ENCODE measurements at regions not wholly inside any gene's neighbourhood (a gene's known extent, or its start where the extent isn't known, plus 50 kb on each side); places are given as distances from the start of the nearest gene placed in this dataset.

DNA sequence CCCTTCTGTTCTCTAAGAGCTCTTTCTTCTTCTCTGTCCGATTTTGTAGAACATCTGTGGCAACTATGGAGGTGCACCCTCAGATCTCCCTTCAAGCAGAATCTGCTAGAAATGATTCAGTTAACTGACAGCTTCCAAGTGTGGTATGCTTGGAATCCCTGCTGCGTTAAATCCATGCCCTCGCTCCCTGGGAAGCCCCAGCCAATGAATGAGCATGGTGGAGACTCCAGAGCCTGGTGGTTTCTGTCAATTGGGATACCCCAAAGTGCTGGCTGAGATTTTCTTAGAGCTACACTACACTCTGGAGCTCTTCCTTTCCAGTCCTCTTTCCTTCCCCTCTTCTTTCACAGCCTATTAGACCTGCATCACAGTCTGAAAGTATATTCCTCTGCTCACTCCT is 116.3 kb upstream of the C1orf21 start:
- H3K27ac Mint-ChIP-seq: no peak overlapping the region
- intact Hi-C loops (cut with micrococcal nuclease): no loop called here
- DNase-seq (ENCODE audit: low spot score): no peak
- H3K36me3 Mint-ChIP-seq (ENCODE audit: low read depth): no peaks in the 10 kb centered on the region
- no peaks in the 10 kb centered on the region for H3K9me3 Mint-ChIP-seq
- peaks cover 10% of the 10 kb centered on the region for H3K27me3 Mint-ChIP-seq (ENCODE audit: insufficient read depth)
- no peaks in the 10 kb centered on the region for H3K4me1 Mint-ChIP-seq (ENCODE audit: low read depth)
- H3K4me3 Mint-ChIP-seq: no peak overlapping the region

DNA sequence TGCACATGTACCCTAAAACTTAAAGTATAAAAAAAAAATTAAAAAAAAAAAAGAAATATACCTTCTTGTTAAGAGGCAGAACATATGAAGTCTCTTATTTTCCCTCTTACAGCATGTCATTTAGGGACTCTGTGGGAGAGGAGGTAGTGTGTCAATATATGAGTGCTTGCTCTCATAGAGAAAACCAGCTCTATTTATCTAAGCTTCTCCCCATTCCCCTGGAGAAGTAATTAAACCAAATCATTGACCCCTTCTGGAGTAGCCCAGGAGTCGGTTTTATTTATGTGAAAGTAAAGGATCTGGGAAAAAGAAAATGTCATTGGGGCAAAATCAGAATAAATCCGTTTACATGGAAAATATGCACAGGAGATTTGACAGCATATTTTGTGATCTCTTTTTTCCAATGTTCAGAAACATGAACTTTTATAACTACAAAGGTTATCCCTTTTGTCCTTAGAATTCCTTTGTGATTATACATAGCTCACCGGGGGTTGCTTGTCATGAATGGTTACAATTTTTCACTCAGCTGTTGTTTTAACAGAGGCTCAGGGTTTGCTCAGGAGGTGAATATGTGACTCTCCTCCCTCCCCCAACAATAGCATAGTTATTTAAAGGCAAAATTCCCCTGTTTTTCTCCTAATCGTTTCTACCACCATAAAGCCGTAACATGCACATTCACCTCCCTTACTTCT is 114.5 kb upstream of the C1orf21 start:
- H3K4me1 Mint-ChIP-seq (ENCODE audit: low read depth): no peaks in the 10 kb centered on the region
- H3K36me3 Mint-ChIP-seq (ENCODE audit: low read depth): no peaks in the 10 kb centered on the region
- H3K4me3 Mint-ChIP-seq: no peak overlapping the region
- no peak overlapping the region for H3K27ac Mint-ChIP-seq
- peaks cover 5% of the 10 kb centered on the region for H3K27me3 Mint-ChIP-seq (ENCODE audit: insufficient read depth)
- intact Hi-C loops (cut with micrococcal nuclease): no loop called here
- no peak for DNase-seq (ENCODE audit: low spot score)
- no peaks in the 10 kb centered on the region for H3K9me3 Mint-ChIP-seq

DNA sequence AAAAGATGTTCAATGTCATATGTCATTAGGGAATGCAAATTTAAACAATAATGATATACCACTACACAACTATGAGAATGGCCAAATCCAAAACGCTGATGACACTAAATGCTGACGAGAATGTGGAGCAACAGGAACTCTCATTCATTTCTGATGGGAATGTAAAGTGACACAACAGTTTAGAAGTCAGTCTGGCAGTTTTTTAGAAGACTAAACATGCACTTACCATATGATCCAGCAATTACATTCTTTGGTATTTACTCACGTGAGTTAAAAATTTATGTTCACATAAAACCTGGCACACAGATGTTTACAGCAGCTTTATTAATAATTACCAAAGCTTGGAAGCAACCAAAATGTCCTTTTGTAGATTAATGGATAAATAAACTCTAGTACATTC is 110.4 kb upstream of the C1orf21 start:
- no peaks in the 10 kb centered on the region for H3K4me1 Mint-ChIP-seq (ENCODE audit: low read depth)
- no peak for DNase-seq (ENCODE audit: low spot score)
- no peak overlapping the region for H3K27ac Mint-ChIP-seq
- peaks cover 3% of the 10 kb centered on the region for H3K27me3 Mint-ChIP-seq (ENCODE audit: insufficient read depth)
- no peak overlapping the region for H3K4me3 Mint-ChIP-seq
- no peaks in the 10 kb centered on the region for H3K36me3 Mint-ChIP-seq (ENCODE audit: low read depth)
- H3K9me3 Mint-ChIP-seq: no peaks in the 10 kb centered on the region
- intact Hi-C loops (cut with micrococcal nuclease): no loop called here

DNA sequence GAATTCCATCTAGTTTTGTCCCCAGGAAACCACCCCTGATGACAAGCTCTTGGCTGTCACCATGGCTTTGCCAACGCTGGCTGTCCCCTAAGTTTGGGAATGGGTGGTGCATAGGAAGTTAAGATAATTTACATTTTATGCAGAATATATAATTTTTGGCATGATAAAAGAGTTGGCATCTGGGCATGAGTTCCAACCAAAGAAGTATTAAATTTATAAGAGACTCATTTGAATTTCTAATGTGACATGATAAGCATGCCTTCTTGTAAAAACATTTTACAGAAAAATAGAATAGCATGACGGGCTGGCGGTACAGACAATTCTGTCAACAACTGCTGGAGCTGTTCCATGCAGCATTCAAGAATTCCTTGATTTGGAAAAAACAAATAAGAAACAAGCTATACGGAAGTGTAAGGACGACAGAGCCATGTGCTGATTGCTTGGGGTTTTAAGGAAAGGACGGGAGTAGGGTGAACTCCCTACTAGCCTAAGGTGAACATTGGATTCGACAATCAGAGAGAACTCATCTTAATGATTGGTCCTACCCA is 106.8 kb upstream of the C1orf21 start:
- Mint-ChIP-seq H3K9me3 (no peaks in the 10 kb centered on the region), H3K27ac (no peak overlapping the region), H3K4me1 (ENCODE audit: low read depth) (no peaks in the 10 kb centered on the region), H3K4me3 (no peak overlapping the region), H3K27me3 (ENCODE audit: insufficient read depth) (peaks cover 8% of the 10 kb centered on the region), H3K36me3 (ENCODE audit: low read depth) (no peaks in the 10 kb centered on the region)
- DNase-seq (ENCODE audit: low spot score): no peak
- intact Hi-C loops (cut with micrococcal nuclease): no loop called here

DNA sequence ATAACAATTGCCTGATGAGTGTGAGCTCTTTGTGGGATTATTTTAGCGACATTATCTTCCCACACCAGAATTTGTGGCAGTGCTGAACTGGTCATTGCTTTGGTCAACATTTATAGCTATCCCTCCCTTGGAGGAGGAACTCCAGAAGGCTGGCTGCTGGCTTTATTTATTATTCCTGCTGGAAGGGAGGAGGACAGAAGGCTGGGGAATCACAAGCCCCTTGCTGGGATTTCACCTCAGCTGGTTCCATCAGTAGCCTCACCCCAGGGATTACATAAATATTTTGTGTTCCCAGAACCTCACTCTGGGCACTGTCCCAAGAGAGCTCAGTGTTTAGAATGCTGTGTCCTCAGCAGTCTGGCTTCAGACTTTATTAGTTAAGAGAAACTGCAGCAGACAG is 102.8 kb upstream of the C1orf21 start:
- no peak for DNase-seq (ENCODE audit: low spot score)
- Mint-ChIP-seq H3K4me3 (no peak overlapping the region), H3K36me3 (ENCODE audit: low read depth) (no peaks in the 10 kb centered on the region), H3K4me1 (ENCODE audit: low read depth) (no peaks in the 10 kb centered on the region), H3K27me3 (ENCODE audit: insufficient read depth) (peaks cover 5% of the 10 kb centered on the region), H3K9me3 (peaks cover 6% of the 10 kb centered on the region), H3K27ac (no peak overlapping the region)
- intact Hi-C loops (cut with micrococcal nuclease): no loop called here

DNA sequence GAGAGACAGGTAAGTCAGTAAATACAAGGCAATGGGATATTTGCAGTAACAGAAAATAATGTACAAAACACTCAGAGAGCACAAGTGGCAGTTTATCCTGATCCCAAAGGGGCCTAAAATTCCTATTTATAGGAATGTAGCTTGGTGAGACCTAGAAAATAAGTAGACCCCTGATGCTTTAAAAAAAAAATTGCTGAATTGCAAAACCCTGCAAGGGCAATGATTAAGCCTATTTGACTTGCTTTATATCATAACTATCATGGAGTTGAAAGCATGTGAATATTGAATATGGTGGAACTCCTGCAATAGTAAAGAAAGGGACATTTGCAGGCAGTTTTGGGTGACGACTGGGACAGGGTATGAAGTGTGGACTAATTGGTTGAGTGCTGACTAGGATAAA is 101.9 kb upstream of the C1orf21 start:
- intact Hi-C loops (cut with micrococcal nuclease): no loop called here
- Mint-ChIP-seq H3K4me3 (no peak overlapping the region), H3K27ac (no peak overlapping the region), H3K4me1 (ENCODE audit: low read depth) (no peaks in the 10 kb centered on the region), H3K9me3 (peaks cover 10% of the 10 kb centered on the region), H3K27me3 (ENCODE audit: insufficient read depth) (peaks cover 5% of the 10 kb centered on the region), H3K36me3 (ENCODE audit: low read depth) (no peaks in the 10 kb centered on the region)
- no peak for DNase-seq (ENCODE audit: low spot score)

DNA sequence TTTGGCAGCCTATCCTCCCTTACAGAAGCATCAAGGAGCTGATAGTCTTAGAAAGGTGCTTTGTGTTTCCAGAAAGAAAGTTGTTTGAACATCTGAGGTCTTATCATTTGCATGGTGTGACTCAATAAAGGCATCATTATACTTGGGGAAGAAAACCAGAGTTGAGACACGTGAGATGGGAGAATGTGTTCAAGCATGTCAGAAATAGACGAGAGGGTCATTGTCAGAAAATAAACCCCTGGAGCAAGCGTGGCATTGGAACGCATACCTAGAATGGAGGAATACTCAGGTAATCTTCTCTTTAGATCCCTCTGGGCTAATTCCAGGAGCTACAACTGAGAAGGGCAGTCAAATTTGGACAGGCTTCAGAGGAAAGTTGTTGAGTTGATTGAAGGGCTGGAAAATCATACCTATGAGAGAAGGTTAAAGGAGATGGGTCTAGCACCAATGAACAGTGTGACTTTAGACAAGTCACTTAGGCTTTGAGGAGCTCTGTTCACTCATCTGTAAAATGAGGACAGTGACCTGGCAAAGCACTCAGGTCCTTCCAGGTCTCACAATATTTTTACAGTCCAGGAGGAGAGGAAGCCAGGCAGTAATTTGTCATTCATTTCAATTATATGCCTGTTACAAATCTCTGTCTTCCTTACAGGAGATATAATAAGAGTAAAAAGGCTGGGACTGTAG is 101.3 kb upstream of the C1orf21 start:
- intact Hi-C loops (cut with micrococcal nuclease): no loop called here
- peaks cover 5% of the 10 kb centered on the region for H3K27me3 Mint-ChIP-seq (ENCODE audit: insufficient read depth)
- DNase-seq (ENCODE audit: low spot score): no peak
- H3K4me3 Mint-ChIP-seq: no peak overlapping the region
- H3K4me1 Mint-ChIP-seq (ENCODE audit: low read depth): no peaks in the 10 kb centered on the region
- no peak overlapping the region for H3K27ac Mint-ChIP-seq
- peaks cover 17% of the 10 kb centered on the region for H3K9me3 Mint-ChIP-seq
- no peaks in the 10 kb centered on the region for H3K36me3 Mint-ChIP-seq (ENCODE audit: low read depth)

DNA sequence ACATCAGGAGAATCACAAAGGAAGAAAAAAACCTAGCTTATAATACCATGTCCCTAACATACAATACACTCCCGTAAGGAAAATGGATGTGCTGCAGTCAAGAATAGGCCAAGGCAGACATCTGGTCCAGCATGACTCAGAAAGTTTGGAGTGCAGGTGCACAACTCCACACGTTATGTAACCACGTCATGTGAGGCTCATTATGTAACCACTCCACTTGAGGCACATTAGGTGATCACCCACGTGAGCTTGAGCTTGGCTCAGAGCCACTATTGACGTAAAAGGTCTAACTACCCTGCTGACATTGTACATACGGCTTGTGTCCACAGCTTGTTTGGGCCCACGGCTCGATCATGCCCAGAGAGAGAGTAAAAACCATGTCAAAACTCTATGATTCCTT is 99.8 kb upstream of the C1orf21 start:
- Mint-ChIP-seq H3K27ac (no peak overlapping the region), H3K27me3 (ENCODE audit: insufficient read depth) (peaks cover 5% of the 10 kb centered on the region), H3K36me3 (ENCODE audit: low read depth) (no peaks in the 10 kb centered on the region), H3K4me1 (ENCODE audit: low read depth) (no peaks in the 10 kb centered on the region), H3K4me3 (no peak overlapping the region), H3K9me3 (peaks cover 25% of the 10 kb centered on the region)
- no peak for DNase-seq (ENCODE audit: low spot score)
- intact Hi-C loops (cut with micrococcal nuclease): no loop called here

DNA sequence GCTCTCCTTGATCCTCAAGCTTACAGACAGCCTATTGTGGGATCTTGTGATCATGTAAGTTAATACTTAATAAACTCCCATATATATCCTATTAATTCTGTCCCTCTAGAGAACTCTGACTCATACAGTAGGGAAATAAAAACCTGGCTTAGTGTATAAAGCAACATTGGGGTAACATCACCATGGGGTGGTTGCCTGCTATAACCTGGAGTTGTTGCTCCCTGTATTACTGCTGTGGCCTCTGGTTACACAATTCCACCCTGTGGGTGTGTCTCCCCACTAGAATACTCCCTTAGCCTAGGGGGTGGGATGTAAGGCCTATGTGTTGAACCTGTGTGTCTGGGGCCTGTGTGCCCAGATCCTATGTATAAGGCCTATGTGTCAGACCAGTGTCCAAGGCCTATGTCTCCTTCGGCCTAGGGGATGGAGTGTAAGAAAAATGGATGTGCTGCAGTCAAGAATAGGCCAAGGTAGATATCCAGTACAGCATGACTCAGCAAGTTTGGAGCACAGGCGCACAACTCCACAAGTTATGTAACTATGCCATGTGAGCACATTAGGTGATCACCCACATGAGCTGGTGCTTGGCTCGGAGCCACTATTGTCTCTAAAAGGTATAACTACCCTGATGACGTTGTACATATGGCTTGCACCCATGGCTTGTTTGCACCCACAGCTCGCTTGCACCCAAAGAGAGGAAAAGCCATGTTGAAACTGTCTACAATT is 96.8 kb upstream of the C1orf21 start:
- H3K9me3 Mint-ChIP-seq: peaks cover 30% of the 10 kb centered on the region
- H3K4me1 Mint-ChIP-seq (ENCODE audit: low read depth): no peaks in the 10 kb centered on the region
- H3K36me3 Mint-ChIP-seq (ENCODE audit: low read depth): peaks cover 4% of the 10 kb centered on the region
- DNase-seq (ENCODE audit: low spot score): no peak
- intact Hi-C loops (cut with micrococcal nuclease): no loop called here
- H3K4me3 Mint-ChIP-seq: no peak overlapping the region
- no peaks in the 10 kb centered on the region for H3K27me3 Mint-ChIP-seq (ENCODE audit: insufficient read depth)
- H3K27ac Mint-ChIP-seq: no peak overlapping the region

DNA sequence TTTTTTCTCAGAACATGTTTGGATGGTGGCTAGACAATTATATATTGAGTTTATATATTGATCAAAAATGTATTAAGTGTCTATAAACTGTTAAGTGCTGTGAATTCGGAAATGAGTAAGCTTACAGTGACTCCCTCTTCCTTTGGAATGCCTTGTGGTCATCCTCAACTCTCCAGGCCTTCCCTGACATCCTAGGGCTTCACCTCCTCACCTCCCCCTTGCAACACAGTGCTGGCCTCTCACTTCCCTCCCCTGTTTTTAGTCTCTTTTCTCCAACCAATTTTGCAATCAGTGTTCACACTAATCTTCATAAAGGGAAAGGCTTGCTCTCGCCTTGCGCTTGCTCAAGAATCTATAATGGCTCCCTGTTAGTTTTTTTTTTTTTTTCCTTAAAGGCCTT is 95.1 kb upstream of the C1orf21 start:
- Mint-ChIP-seq H3K36me3 (ENCODE audit: low read depth) (peaks cover 4% of the 10 kb centered on the region), H3K27ac (no peak overlapping the region), H3K27me3 (ENCODE audit: insufficient read depth) (no peaks in the 10 kb centered on the region), H3K4me1 (ENCODE audit: low read depth) (no peaks in the 10 kb centered on the region), H3K9me3 (peaks cover 28% of the 10 kb centered on the region), H3K4me3 (no peak overlapping the region)
- no peak for DNase-seq (ENCODE audit: low spot score)
- intact Hi-C loops (cut with micrococcal nuclease): no loop called here

DNA sequence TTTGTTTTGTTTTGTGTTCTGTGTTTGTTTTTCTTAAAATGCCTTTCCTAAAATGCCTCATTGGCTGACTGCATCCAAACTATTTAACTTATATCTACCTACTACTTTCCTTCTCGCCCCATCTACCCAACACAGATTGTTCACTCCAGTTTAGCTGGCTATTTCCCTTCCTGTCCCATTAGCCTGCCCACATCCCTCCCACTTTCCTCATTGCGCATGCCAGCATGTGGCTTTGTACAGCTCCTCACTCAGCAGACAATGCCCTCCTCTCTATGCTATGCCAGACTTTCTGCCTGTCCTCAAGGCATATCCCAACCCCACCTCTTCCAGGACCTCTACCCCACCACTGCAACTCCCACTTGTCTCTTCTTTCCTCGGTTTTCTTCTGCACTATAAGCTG is 94.7 kb upstream of the C1orf21 start:
- H3K9me3 Mint-ChIP-seq: peaks cover 24% of the 10 kb centered on the region
- intact Hi-C loops (cut with micrococcal nuclease): no loop called here
- no peak for DNase-seq (ENCODE audit: low spot score)
- H3K4me1 Mint-ChIP-seq (ENCODE audit: low read depth): no peaks in the 10 kb centered on the region
- peaks cover 4% of the 10 kb centered on the region for H3K36me3 Mint-ChIP-seq (ENCODE audit: low read depth)
- H3K4me3 Mint-ChIP-seq: no peak overlapping the region
- no peak overlapping the region for H3K27ac Mint-ChIP-seq
- peaks cover 1% of the 10 kb centered on the region for H3K27me3 Mint-ChIP-seq (ENCODE audit: insufficient read depth)

DNA sequence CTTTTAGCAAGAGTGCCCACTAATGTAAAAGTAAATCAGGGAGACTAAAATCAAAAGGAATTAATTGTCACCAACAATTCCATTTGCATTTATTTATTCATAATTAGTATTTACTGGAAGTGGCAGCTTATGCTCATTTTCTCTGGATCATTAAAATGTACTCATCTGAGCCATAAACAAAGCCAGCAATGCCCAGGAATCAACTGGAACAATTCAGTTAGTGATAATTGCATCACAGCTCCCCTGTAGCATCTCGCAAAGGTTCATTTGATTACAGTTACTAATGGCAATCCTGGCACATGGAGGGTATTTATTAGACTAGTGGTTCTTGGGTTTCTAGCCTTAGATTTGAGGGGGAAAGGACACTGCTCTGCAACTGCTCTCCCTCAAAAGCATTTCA is 92.7 kb upstream of the C1orf21 start:
- Mint-ChIP-seq H3K4me1 (ENCODE audit: low read depth) (no peaks in the 10 kb centered on the region), H3K4me3 (no peak overlapping the region), H3K27ac (no peak overlapping the region), H3K9me3 (peaks cover 24% of the 10 kb centered on the region), H3K27me3 (ENCODE audit: insufficient read depth) (peaks cover 8% of the 10 kb centered on the region), H3K36me3 (ENCODE audit: low read depth) (peaks cover 4% of the 10 kb centered on the region)
- intact Hi-C loops (cut with micrococcal nuclease): no loop called here
- DNase-seq (ENCODE audit: low spot score): no peak
